HFFc6 (cell line): ENCODE measurements at regions not wholly inside any gene's neighbourhood (a gene's known extent, or its start where the extent isn't known, plus 50 kb on each side); places are given as distances from the start of the nearest gene placed in this dataset.

Experiments used
- DNase-seq: peaks from one replicate; pipeline ENCODE4 v3.0.0-alpha.2; 2018
- H3K27ac Mint-ChIP-seq: 2 replicates; pipeline ENCODE4 v1.8.0; 2020; ENCODE audit warnings: mild to moderate bottlenecking, mixed read lengths
- H3K27me3 Mint-ChIP-seq: 2 replicates; pipeline ENCODE4 v1.8.0; 2021; ENCODE audit warnings: mild to moderate bottlenecking, moderate library complexity, mixed read lengths; ENCODE audit not compliant: insufficient read depth
- H3K36me3 Mint-ChIP-seq: 2 replicates; pipeline ENCODE4 v1.8.0; 2021; ENCODE audit warnings: low read depth, mixed read lengths
- H3K4me1 Mint-ChIP-seq: 2 replicates; pipeline ENCODE4 v1.8.0; 2020; ENCODE audit warnings: low read depth, mixed read lengths
- H3K4me3 Mint-ChIP-seq: 2 replicates; pipeline ENCODE4 v1.8.0; 2020; ENCODE audit warnings: mild to moderate bottlenecking, moderate library complexity, mixed read lengths
- H3K9me3 Mint-ChIP-seq: 2 replicates; pipeline ENCODE4 v1.8.0; 2020; ENCODE audit warnings: mild to moderate bottlenecking, mixed read lengths
- CTCF ChIP-seq: fragments of 200-600 bp; sonication (generic); IDR thresholded peaks from 2 replicates; pipeline ENCODE4 v1.5.0; 2021; ENCODE audit warnings: antibody characterized with exemption, mild to moderate bottlenecking

GRCh38 chr13:88978607-88979006 lies 1307.4 kb downstream of the SLITRK5 start:
- no peak for DNase-seq
- H3K4me1 Mint-ChIP-seq = no peaks in the 10 kb centered on the region
- H3K4me3 Mint-ChIP-seq = no peak overlapping the region
- TF ChIP-seq CTCF = no peak
- H3K27me3 Mint-ChIP-seq = no peaks in the 10 kb centered on the region
- no peaks in the 10 kb centered on the region for H3K36me3 Mint-ChIP-seq
- H3K9me3 Mint-ChIP-seq = peaks cover 20% of the 10 kb centered on the region; the same call in 1 of the 2 replicates
- H3K27ac Mint-ChIP-seq = no peak overlapping the region

GRCh38 chr13:88979465-88980175 lies 1308.4 kb downstream of the SLITRK5 start:
- Mint-ChIP-seq H3K27ac (no peak overlapping the region), H3K9me3 (peaks cover 26% of the 10 kb centered on the region; the same call in 1 of the 2 replicates), H3K4me1 (no peaks in the 10 kb centered on the region), H3K4me3 (no peak overlapping the region), H3K27me3 (no peaks in the 10 kb centered on the region), H3K36me3 (no peaks in the 10 kb centered on the region)
- no peak for TF ChIP-seq CTCF
- no peak for DNase-seq

- no peaks in the 10 kb centered on the region for H3K36me3 Mint-ChIP-seq
- no peak for DNase-seq
- no peak overlapping the region for H3K27ac Mint-ChIP-seq
- TF ChIP-seq CTCF = no peak
- no peaks in the 10 kb centered on the region for H3K4me1 Mint-ChIP-seq
- H3K27me3 Mint-ChIP-seq = no peaks in the 10 kb centered on the region
- no peak overlapping the region for H3K4me3 Mint-ChIP-seq
- H3K9me3 Mint-ChIP-seq = peaks cover 19% of the 10 kb centered on the region
These were observed 1332.5 kb downstream of the SLITRK5 start for GRCh38 chr13:89003656-89004055.

- Mint-ChIP-seq H3K36me3 (no peaks in the 10 kb centered on the region), H3K4me1 (no peaks in the 10 kb centered on the region), H3K4me3 (no peak overlapping the region), H3K27me3 (no peaks in the 10 kb centered on the region), H3K9me3 (peaks cover 19% of the 10 kb centered on the region), H3K27ac (no peak overlapping the region)
- no peak for TF ChIP-seq CTCF
- no peak for DNase-seq
These were observed 1340.4 kb downstream of the SLITRK5 start for GRCh38 chr13:89011615-89012014.

- Mint-ChIP-seq H3K4me3 (no peak overlapping the region), H3K4me1 (no peaks in the 10 kb centered on the region), H3K27me3 (no peaks in the 10 kb centered on the region), H3K36me3 (no peaks in the 10 kb centered on the region), H3K27ac (no peak overlapping the region), H3K9me3 (peaks cover 50% of the 10 kb centered on the region)
- no peak for DNase-seq
- TF ChIP-seq CTCF = no peak
These were observed 1356.6 kb downstream of the SLITRK5 start for GRCh38 chr13:89027694-89028306.
